ENCODE measurements at regions not wholly inside any gene's neighbourhood (a gene's known extent, or its start where the extent isn't known, plus 50 kb on each side); places are given as distances from the start of the nearest gene placed in this dataset.
"Not testable (repeated sequence)": the region's sequence is repeated elsewhere in the genome, so short reads cannot be mapped to it uniquely, and the experiment has no call there.

DNA sequence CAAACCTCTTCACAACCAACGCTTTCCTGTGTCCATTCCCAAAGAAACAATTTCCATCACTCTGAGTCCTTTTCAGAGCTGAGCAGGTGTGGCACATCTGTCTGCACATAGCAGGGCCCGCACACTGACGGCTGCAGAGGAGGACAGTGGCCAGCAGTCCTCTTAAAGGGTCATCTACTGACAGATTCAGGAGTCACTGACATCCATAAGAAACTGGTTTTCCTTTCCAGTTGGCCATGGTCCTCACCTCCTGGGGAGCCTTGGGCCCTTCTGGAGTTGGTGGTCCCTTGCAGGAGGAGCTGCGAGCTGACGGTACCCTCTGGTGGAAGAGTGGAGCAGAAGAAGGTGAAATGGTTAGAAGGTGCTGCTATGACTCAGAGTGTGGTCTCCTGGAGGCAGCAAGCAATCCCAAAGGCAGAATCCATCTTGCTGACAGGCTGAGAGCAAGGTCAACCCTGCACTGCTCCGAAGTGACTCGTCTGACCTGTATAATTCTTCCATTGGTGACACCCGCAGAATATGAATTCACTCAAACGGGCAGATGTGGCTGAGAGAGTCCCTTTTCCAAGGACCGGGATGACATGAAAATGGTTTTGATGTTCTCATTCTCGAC, 278.5 kb upstream of the C1orf174 start:
- no peaks in the 10 kb centered on the region for H3K27me3 ChIP-seq (replicated peaks; ENCODE audit: insufficient read depth)
- H3K9me3 ChIP-seq: no peaks in the 10 kb centered on the region
- no peaks in the 10 kb centered on the region for H3K36me3 ChIP-seq
- no peak overlapping the region for H3K4me3 ChIP-seq
- TF ChIP-seq, protein P1, sequence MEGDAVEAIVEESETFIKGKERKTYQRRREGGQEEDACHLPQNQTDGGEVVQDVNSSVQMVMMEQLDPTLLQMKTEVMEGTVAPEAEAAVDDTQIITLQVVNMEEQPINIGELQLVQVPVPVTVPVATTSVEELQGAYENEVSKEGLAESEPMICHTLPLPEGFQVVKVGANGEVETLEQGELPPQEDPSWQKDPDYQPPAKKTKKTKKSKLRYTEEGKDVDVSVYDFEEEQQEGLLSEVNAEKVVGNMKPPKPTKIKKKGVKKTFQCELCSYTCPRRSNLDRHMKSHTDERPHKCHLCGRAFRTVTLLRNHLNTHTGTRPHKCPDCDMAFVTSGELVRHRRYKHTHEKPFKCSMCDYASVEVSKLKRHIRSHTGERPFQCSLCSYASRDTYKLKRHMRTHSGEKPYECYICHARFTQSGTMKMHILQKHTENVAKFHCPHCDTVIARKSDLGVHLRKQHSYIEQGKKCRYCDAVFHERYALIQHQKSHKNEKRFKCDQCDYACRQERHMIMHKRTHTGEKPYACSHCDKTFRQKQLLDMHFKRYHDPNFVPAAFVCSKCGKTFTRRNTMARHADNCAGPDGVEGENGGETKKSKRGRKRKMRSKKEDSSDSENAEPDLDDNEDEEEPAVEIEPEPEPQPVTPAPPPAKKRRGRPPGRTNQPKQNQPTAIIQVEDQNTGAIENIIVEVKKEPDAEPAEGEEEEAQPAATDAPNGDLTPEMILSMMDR (IDR thresholded peaks at IDR 0.05): no peak
- H3K27ac ChIP-seq: no peak overlapping the region
- no peak for ATAC-seq (ENCODE audit: insufficient number of reproducible peaks, low FRiP score, low read depth)
- H3K4me1 ChIP-seq (ENCODE audit: control insufficient read depth in 1 of 2, low read depth in 2 of 2): no peaks in the 10 kb centered on the region
- no peak for DNase-seq (ENCODE audit: low spot score)

DNA sequence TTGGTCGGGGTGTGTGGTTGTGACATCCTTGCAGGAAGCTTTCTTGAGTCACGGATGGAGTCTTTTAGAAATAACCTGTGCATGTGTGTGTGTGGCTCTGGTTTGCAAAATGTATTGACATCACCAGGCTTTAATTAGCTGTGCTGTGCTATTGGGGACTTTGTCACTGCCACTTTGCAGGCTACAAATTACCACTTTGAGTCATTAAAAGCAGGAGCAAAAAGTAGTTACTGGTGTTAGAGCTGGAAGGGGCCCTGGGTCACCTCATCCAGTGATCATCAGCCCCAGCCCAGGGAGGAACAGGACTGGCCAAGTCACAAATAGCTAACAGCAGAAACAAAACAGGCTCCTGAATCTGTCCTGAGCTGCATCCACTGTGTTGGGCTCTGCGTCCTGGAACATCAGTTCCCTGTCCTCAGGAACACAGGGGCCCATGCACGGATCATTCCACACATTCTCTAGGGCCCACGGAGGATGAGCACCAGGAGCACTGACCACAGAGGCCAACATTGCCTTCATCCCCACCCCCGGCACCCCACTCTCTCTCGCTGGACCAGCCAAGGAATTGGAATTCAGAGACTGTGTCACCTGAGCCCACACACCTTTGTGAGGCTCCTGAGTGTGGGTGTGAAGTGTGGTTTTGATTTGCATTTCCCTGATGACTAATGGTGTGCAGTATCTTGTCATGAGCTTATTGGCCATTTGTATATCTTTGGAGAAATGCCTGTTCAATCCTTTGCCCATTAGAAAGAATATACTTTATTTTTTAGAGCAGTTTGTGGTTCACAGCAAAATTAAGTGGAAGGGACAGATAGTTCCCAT, 280.1 kb upstream of the C1orf174 start:
- H3K4me3 ChIP-seq: no peak overlapping the region
- no peaks in the 10 kb centered on the region for H3K4me1 ChIP-seq (ENCODE audit: control insufficient read depth in 1 of 2, low read depth in 2 of 2)
- no peaks in the 10 kb centered on the region for H3K36me3 ChIP-seq
- DNase-seq (ENCODE audit: low spot score): no peak
- no peak for ATAC-seq (ENCODE audit: insufficient number of reproducible peaks, low FRiP score, low read depth)
- TF ChIP-seq, protein P1 (IDR thresholded peaks at IDR 0.05): no peak
- H3K9me3 ChIP-seq: no peaks in the 10 kb centered on the region
- no peaks in the 10 kb centered on the region for H3K27me3 ChIP-seq (replicated peaks; ENCODE audit: insufficient read depth)
- H3K27ac ChIP-seq: no peak overlapping the region

DNA sequence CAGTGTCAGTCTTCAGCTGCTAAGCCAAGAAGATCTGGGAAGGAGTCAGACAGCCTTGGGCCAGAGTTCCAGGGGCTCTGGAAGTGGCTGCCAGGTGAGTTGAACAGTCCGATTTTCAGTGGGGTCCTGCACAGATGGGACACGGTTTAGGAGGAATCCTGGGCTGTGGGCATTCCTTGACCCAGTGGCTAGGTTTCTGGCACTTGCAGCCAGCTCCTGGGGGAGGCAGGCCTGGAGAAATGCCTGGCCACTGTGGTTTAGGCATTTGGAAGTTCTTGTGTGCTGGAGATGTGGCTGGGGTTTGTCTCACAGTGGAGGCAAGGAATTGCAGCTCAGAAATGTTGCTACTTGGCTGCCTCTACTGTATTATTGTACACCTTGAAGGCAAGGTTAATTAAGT, 286.4 kb upstream of the C1orf174 start:
- H3K9me3 ChIP-seq; H3K27me3 ChIP-seq (replicated peaks; ENCODE audit: insufficient read depth); DNase-seq (ENCODE audit: low spot score); H3K4me3 ChIP-seq; H3K4me1 ChIP-seq (ENCODE audit: control insufficient read depth in 1 of 2, low read depth in 2 of 2); H3K27ac ChIP-seq; ATAC-seq (ENCODE audit: insufficient number of reproducible peaks, low FRiP score, low read depth); H3K36me3 ChIP-seq: not testable (repeated sequence)

DNA sequence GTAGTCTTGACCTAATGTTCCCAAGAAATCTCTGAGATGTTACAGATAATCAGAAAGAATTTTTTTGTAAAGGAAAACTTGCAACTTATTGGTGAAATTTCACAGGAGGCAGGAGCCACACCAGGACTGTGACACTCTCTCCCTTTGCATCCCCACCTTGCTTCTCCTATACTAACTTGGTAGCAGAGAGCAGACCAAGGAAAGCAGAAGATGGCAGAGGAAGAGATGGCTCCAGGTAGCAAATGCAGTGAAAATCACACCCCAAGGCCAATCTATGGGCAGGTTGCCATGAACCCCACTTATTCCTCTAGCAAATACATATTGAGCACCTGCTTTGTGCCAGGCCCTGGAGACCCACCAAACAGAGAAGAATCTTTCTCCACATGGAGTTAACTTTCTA, 303.4 kb upstream of the C1orf174 start:
- Histone ChIP-seq H3K27me3 (replicated peaks; ENCODE audit: insufficient read depth) (no peaks in the 10 kb centered on the region), H3K9me3 (no peaks in the 10 kb centered on the region), H3K4me1 (ENCODE audit: control insufficient read depth in 1 of 2, low read depth in 2 of 2) (no peaks in the 10 kb centered on the region), H3K36me3 (no peaks in the 10 kb centered on the region), H3K27ac (no peak overlapping the region), H3K4me3 (no peak overlapping the region)
- ATAC-seq (ENCODE audit: insufficient number of reproducible peaks, low FRiP score, low read depth): no peak
- DNase-seq (ENCODE audit: low spot score): no peak
- TF ChIP-seq, protein P1 (IDR thresholded peaks at IDR 0.05): no peak

DNA sequence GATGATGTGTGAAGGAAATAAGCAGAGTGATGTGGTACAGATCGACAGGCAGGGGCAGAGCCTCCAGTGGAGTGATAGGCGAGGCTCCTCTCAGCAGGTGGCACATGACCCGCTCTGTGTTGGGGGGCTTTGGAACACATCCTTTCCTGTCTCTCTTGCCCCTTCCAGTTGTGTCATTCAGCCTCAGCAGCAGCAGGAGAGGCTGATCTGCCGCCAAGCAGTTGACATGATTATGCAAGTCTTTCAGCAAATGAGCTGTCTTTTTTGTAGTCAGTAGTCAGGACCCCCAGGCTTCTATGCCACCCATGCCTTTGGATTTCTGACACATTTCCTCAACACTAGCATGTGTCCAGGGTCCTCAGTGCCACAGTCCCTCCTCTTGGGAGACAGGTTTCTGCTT, 307.1 kb upstream of the C1orf174 start:
- DNase-seq (ENCODE audit: low spot score) (no peak), ATAC-seq (ENCODE audit: insufficient number of reproducible peaks, low FRiP score, low read depth) (no peak)
- Histone ChIP-seq H3K4me1 (ENCODE audit: control insufficient read depth in 1 of 2, low read depth in 2 of 2) (no peaks in the 10 kb centered on the region), H3K9me3 (no peaks in the 10 kb centered on the region), H3K36me3 (no peaks in the 10 kb centered on the region), H3K27ac (no peak overlapping the region), H3K4me3 (no peak overlapping the region), H3K27me3 (replicated peaks; ENCODE audit: insufficient read depth) (no peaks in the 10 kb centered on the region)
- TF ChIP-seq, protein P1 (IDR thresholded peaks at IDR 0.05): no peak
